ENCODE measurements at regions not wholly inside any gene's neighbourhood (a gene's known extent, or its start where the extent isn't known, plus 50 kb on each side); places are given as distances from the start of the nearest gene placed in this dataset.

DNA sequence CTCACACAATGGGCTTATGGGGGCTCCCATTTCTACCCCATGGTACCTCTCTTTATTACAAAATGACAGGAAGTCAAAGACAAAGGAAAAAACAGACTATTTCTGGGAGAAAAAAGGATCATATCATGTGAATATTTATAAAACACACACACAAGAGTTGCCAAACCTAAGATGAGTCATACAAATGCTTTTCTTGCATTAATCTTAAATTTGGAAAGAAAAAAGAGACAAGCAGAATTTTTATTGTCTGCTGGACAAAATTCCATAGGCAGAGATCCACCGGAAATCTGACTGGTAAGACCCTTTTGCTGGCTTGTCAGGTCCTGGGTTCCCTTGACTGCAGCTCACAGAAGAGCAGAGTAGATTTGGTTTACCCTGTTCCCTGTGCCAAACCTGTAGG is 1732.3 kb upstream of the PIK3C3 start:
- no peak overlapping the region for H3K4me3 ChIP-seq (ENCODE audit: low read length in 2 of 2)
- no peaks in the 10 kb centered on the region for H3K36me3 ChIP-seq (ENCODE audit: control insufficient read depth in 2 of 2, insufficient read depth in 2 of 2, low read length in 2 of 2)
- no peak overlapping the region for H3K9ac ChIP-seq (ENCODE audit: low read length in 2 of 2)
- H3K27ac ChIP-seq (ENCODE audit: low read length): no peak overlapping the region
- H3K9me3 ChIP-seq (ENCODE audit: control insufficient read depth in 2 of 2, low read length in 2 of 2): no peaks in the 10 kb centered on the region
- H3K4me1 ChIP-seq (ENCODE audit: control insufficient read depth, insufficient read depth, low read length): no peaks in the 10 kb centered on the region
- H3K27me3 ChIP-seq (ENCODE audit: control insufficient read depth in 1 of 2, insufficient read depth in 2 of 2, low read length in 2 of 2): no peaks in the 10 kb centered on the region

DNA sequence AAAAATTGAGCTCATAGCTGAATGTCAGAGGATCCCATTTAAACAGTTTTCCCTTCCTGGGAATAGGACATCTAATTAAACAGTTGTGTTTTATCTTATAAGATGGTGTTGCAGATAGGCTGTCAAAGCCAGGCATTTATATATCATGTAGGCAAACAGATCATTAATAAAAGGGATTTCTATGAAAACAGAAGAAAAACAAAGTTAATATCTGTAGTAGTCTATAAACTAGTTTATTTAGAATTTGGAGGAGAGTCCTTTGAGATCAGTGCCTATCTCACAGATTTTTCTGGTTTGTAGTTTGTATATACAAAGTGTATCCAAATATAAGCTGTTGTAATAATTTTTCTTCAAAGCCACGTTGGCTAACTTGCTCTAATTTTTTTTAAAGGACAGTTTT is 1738.2 kb upstream of the PIK3C3 start:
- Histone ChIP-seq H3K36me3 (ENCODE audit: control insufficient read depth in 2 of 2, insufficient read depth in 2 of 2, low read length in 2 of 2) (no peaks in the 10 kb centered on the region), H3K9me3 (ENCODE audit: control insufficient read depth in 2 of 2, low read length in 2 of 2) (no peaks in the 10 kb centered on the region), H3K9ac (ENCODE audit: low read length in 2 of 2) (no peak overlapping the region), H3K4me1 (ENCODE audit: control insufficient read depth, insufficient read depth, low read length) (no peaks in the 10 kb centered on the region), H3K4me3 (ENCODE audit: low read length in 2 of 2) (no peak overlapping the region), H3K27me3 (ENCODE audit: control insufficient read depth in 1 of 2, insufficient read depth in 2 of 2, low read length in 2 of 2) (no peaks in the 10 kb centered on the region), H3K27ac (ENCODE audit: low read length) (no peak overlapping the region)

DNA sequence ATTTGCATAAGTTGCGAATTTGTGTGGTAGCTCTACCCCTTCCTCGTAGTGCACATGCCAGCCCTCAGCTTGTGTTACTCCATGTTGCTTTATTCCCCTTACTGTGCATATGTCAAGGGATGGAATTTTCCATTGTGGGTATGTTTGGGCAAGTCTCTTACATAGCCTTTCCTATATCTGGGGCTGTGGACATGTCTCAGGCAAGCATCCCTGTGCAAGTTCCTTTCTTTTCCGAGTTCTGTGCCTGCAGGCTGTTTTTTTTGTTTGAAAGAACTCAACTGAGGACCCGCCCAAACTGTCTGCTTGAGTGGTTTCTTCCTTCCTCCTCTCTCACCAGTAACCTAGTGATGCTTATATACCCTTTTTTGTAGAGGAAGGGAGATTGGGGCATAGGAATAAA is 1739.1 kb upstream of the PIK3C3 start:
- H3K4me3 ChIP-seq (ENCODE audit: low read length in 2 of 2): no peak overlapping the region
- H3K9me3 ChIP-seq (ENCODE audit: control insufficient read depth in 2 of 2, low read length in 2 of 2): no peaks in the 10 kb centered on the region
- H3K4me1 ChIP-seq (ENCODE audit: control insufficient read depth, insufficient read depth, low read length): no peaks in the 10 kb centered on the region
- no peak overlapping the region for H3K27ac ChIP-seq (ENCODE audit: low read length)
- H3K36me3 ChIP-seq (ENCODE audit: control insufficient read depth in 2 of 2, insufficient read depth in 2 of 2, low read length in 2 of 2): no peaks in the 10 kb centered on the region
- H3K9ac ChIP-seq (ENCODE audit: low read length in 2 of 2): no peak overlapping the region
- H3K27me3 ChIP-seq (ENCODE audit: control insufficient read depth in 1 of 2, insufficient read depth in 2 of 2, low read length in 2 of 2): no peaks in the 10 kb centered on the region

DNA sequence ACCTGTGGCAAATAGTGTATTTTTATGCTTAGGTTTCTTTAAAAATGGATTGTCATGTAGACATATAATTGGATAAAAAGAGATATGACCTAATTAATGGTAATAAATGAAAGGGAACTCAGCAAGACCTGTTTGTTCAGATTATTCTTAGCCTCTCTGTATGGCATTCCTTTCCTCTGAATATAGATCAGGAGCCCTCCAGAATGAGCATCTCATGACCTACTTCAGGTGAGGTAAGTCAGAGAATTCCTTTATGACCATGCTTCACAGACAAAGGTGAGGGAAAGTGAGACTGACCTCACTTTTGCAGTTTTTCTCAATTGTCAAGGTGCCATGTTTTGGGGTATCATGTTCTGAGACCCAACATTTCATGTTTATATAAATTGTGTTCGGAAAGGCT is 1744.3 kb upstream of the PIK3C3 start:
- Histone ChIP-seq H3K4me1 (ENCODE audit: control insufficient read depth, insufficient read depth, low read length) (no peaks in the 10 kb centered on the region), H3K9me3 (ENCODE audit: control insufficient read depth in 2 of 2, low read length in 2 of 2) (no peaks in the 10 kb centered on the region), H3K4me3 (ENCODE audit: low read length in 2 of 2) (no peak overlapping the region), H3K36me3 (ENCODE audit: control insufficient read depth in 2 of 2, insufficient read depth in 2 of 2, low read length in 2 of 2) (no peaks in the 10 kb centered on the region), H3K27me3 (ENCODE audit: control insufficient read depth in 1 of 2, insufficient read depth in 2 of 2, low read length in 2 of 2) (no peaks in the 10 kb centered on the region), H3K27ac (ENCODE audit: low read length) (no peak overlapping the region), H3K9ac (ENCODE audit: low read length in 2 of 2) (no peak overlapping the region)

DNA sequence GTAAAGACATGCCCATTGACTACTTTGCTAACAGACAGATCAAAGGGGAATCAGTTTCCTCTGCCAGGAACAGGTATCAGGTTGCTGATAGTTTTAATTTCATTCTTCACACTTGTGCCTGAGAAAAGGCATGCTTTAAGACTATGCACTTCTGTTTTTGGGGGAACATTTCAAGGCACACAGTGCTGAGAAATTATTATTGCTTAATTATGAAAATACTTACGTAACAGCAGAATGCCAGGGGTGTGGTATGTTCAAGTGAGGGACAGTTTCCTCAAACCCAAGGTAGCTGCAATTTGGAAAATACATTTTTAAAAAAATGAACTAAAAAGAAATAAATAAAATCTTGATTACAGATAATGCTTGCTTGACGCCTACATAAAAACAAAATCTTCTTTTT is 1746.1 kb upstream of the PIK3C3 start:
- H3K4me1 ChIP-seq (ENCODE audit: control insufficient read depth, insufficient read depth, low read length): no peaks in the 10 kb centered on the region
- H3K9me3 ChIP-seq (ENCODE audit: control insufficient read depth in 2 of 2, low read length in 2 of 2): no peaks in the 10 kb centered on the region
- no peaks in the 10 kb centered on the region for H3K36me3 ChIP-seq (ENCODE audit: control insufficient read depth in 2 of 2, insufficient read depth in 2 of 2, low read length in 2 of 2)
- no peaks in the 10 kb centered on the region for H3K27me3 ChIP-seq (ENCODE audit: control insufficient read depth in 1 of 2, insufficient read depth in 2 of 2, low read length in 2 of 2)
- H3K9ac ChIP-seq (ENCODE audit: low read length in 2 of 2): no peak overlapping the region
- H3K27ac ChIP-seq (ENCODE audit: low read length): no peak overlapping the region
- H3K4me3 ChIP-seq (ENCODE audit: low read length in 2 of 2): no peak overlapping the region

DNA sequence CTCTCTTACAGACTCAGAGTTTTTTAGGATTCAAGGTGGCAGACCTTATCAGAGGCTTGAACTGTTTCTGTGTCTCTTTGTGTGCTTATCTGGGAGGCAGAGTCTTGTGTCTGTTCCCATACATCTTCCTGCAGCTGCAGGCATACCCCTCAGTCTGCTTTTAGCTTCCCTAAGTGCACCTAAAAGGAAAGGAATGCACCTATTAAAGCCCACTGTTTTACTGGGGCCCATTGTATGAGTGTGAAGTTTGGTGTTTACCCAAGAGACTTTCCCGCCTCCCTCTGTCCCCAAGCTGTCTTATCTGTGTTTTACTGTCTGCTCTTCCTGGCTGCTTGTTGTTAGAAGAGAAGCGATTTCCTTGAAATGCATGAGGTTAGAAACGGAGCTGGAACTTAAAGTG is 1757.3 kb upstream of the PIK3C3 start:
- Histone ChIP-seq H3K4me3 (ENCODE audit: low read length in 2 of 2) (no peak overlapping the region), H3K4me1 (ENCODE audit: control insufficient read depth, insufficient read depth, low read length) (no peaks in the 10 kb centered on the region), H3K9ac (ENCODE audit: low read length in 2 of 2) (no peak overlapping the region), H3K9me3 (ENCODE audit: control insufficient read depth in 2 of 2, low read length in 2 of 2) (no peaks in the 10 kb centered on the region), H3K27ac (ENCODE audit: low read length) (no peak overlapping the region), H3K27me3 (ENCODE audit: control insufficient read depth in 1 of 2, insufficient read depth in 2 of 2, low read length in 2 of 2) (no peaks in the 10 kb centered on the region), H3K36me3 (ENCODE audit: control insufficient read depth in 2 of 2, insufficient read depth in 2 of 2, low read length in 2 of 2) (no peaks in the 10 kb centered on the region)

DNA sequence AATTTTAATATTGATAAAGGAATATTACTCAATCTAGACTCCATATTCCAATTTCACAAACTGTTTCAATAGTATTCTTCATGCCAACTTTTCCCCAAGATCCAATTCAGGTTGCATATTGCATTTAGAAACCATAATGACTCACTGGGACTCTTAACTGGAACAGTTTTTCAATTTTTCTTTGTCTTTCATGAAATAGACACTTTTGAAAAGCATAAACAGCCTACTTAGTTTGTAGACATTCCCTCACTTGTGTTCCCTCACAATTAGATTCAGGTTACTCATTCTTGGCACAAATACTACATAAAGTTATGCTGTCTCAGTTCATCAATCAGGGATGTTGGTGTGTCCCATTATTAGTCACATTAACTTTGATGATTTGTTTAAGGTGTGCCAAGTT is 1768.4 kb upstream of the PIK3C3 start:
- H3K4me3 ChIP-seq (ENCODE audit: low read length in 2 of 2): no peak overlapping the region
- H3K27ac ChIP-seq (ENCODE audit: low read length): no peak overlapping the region
- no peaks in the 10 kb centered on the region for H3K9me3 ChIP-seq (ENCODE audit: control insufficient read depth in 2 of 2, low read length in 2 of 2)
- H3K4me1 ChIP-seq (ENCODE audit: control insufficient read depth, insufficient read depth, low read length): no peaks in the 10 kb centered on the region
- H3K9ac ChIP-seq (ENCODE audit: low read length in 2 of 2): no peak overlapping the region
- H3K27me3 ChIP-seq (ENCODE audit: control insufficient read depth in 1 of 2, insufficient read depth in 2 of 2, low read length in 2 of 2): no peaks in the 10 kb centered on the region
- H3K36me3 ChIP-seq (ENCODE audit: control insufficient read depth in 2 of 2, insufficient read depth in 2 of 2, low read length in 2 of 2): no peaks in the 10 kb centered on the region

DNA sequence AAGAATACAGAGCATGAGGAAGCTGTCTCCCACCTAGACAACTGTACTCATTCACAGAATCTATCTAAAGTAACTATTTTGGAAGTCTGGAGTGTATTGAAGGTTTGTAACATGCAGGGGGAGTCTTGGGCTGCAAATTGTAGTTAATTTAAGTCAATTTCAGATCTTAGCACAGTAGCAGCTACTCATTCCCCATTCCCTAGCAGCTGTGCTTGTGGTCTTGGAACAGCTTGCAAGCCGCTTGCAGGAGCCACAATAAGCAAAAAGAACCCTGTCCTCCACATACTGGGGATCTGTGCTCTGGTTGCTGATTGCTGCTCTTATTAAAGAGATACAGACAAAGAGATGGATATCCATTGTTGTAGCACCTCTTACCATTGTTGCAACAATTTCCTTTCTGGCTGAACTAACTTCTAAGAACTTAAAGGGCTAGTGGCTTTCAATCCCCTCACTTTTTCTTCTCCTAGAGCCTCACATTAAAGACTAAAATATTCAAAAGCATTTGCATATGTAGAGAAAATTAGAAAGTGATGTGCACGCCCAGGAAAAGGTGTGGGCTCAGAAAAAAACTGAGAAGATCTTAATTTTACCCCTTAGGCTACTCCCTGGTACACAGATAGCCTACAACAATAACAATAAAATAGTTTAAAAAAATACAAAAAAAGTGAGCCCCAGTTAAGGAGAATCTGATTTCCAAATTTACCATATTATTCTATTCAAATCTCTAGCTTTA is 1775.1 kb upstream of the PIK3C3 start:
- no peaks in the 10 kb centered on the region for H3K9me3 ChIP-seq (ENCODE audit: control insufficient read depth in 2 of 2, low read length in 2 of 2)
- no peak overlapping the region for H3K9ac ChIP-seq (ENCODE audit: low read length in 2 of 2)
- no peaks in the 10 kb centered on the region for H3K27me3 ChIP-seq (ENCODE audit: control insufficient read depth in 1 of 2, insufficient read depth in 2 of 2, low read length in 2 of 2)
- no peak overlapping the region for H3K27ac ChIP-seq (ENCODE audit: low read length)
- H3K4me1 ChIP-seq (ENCODE audit: control insufficient read depth, insufficient read depth, low read length): no peaks in the 10 kb centered on the region
- H3K4me3 ChIP-seq (ENCODE audit: low read length in 2 of 2): no peak overlapping the region
- H3K36me3 ChIP-seq (ENCODE audit: control insufficient read depth in 2 of 2, insufficient read depth in 2 of 2, low read length in 2 of 2): no peaks in the 10 kb centered on the region

DNA sequence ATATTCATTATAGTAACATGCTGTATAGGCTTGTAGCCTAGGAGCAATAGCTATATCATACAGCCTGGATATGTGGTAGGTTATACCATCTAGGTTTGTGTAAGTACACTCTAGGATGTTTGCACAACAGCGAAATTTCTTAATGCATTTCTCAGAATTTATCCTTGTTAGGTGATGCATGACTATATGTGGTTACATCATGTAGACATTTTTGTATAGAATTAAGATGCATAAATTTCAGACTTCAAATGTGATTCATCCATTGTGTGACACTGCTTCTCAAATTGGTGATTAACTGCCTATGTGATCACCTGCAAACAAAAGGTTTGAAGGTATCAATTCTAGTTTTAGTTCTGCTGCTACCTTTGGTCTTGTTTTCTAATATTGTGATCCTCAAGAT is 1787.0 kb upstream of the PIK3C3 start:
- no peak overlapping the region for H3K9ac ChIP-seq (ENCODE audit: low read length in 2 of 2)
- no peaks in the 10 kb centered on the region for H3K4me1 ChIP-seq (ENCODE audit: control insufficient read depth, insufficient read depth, low read length)
- no peak overlapping the region for H3K4me3 ChIP-seq (ENCODE audit: low read length in 2 of 2)
- H3K36me3 ChIP-seq (ENCODE audit: control insufficient read depth in 2 of 2, insufficient read depth in 2 of 2, low read length in 2 of 2): no peaks in the 10 kb centered on the region
- H3K27me3 ChIP-seq (ENCODE audit: control insufficient read depth in 1 of 2, insufficient read depth in 2 of 2, low read length in 2 of 2): no peaks in the 10 kb centered on the region
- no peaks in the 10 kb centered on the region for H3K9me3 ChIP-seq (ENCODE audit: control insufficient read depth in 2 of 2, low read length in 2 of 2)
- no peak overlapping the region for H3K27ac ChIP-seq (ENCODE audit: low read length)

DNA sequence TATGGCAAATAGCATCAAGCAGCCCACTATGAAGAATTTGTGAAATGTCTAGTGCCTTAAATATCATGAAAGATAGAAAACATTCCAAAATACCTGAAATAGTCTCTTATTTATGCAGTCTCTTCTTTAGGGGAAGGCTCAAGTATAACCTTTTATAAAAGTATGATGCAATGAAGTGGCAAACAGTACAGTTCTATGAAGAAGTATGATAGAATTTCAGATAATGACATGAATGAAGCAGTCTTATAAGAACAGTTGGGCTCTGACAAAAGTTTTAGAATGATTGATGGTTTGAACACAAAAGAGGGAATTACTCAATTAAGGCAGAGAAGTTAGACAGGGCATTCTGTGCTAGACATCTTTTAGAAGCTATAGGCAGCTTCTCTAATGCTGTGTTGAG is 1791.8 kb upstream of the PIK3C3 start:
- H3K27me3 ChIP-seq (ENCODE audit: control insufficient read depth in 1 of 2, insufficient read depth in 2 of 2, low read length in 2 of 2): no peaks in the 10 kb centered on the region
- no peak overlapping the region for H3K4me3 ChIP-seq (ENCODE audit: low read length in 2 of 2)
- H3K27ac ChIP-seq (ENCODE audit: low read length): no peak overlapping the region
- no peaks in the 10 kb centered on the region for H3K4me1 ChIP-seq (ENCODE audit: control insufficient read depth, insufficient read depth, low read length)
- no peak overlapping the region for H3K9ac ChIP-seq (ENCODE audit: low read length in 2 of 2)
- H3K9me3 ChIP-seq (ENCODE audit: control insufficient read depth in 2 of 2, low read length in 2 of 2): no peaks in the 10 kb centered on the region
- H3K36me3 ChIP-seq (ENCODE audit: control insufficient read depth in 2 of 2, insufficient read depth in 2 of 2, low read length in 2 of 2): no peaks in the 10 kb centered on the region

DNA sequence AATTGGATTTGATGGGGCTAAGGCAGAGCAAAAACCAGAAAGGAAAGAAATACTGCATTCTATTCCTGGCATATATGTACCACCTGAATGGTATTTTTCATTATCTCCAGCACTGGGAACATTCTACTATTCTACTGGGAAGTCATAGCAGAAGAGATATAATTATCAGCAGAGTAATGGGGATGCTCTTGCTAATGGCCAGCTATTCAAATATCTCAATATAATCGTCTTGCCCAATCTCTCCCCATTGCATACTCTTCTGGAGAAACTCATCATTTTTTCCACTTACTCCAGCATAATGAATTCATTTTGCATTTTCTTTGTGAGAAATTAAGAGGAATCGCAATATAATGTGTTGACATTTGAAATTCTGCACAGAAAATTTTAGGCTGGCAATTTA is 1794.7 kb upstream of the PIK3C3 start:
- Histone ChIP-seq H3K36me3 (ENCODE audit: control insufficient read depth in 2 of 2, insufficient read depth in 2 of 2, low read length in 2 of 2) (no peaks in the 10 kb centered on the region), H3K27ac (ENCODE audit: low read length) (no peak overlapping the region), H3K27me3 (ENCODE audit: control insufficient read depth in 1 of 2, insufficient read depth in 2 of 2, low read length in 2 of 2) (no peaks in the 10 kb centered on the region), H3K4me3 (ENCODE audit: low read length in 2 of 2) (no peak overlapping the region), H3K4me1 (ENCODE audit: control insufficient read depth, insufficient read depth, low read length) (no peaks in the 10 kb centered on the region), H3K9me3 (ENCODE audit: control insufficient read depth in 2 of 2, low read length in 2 of 2) (no peaks in the 10 kb centered on the region), H3K9ac (ENCODE audit: low read length in 2 of 2) (no peak overlapping the region)

All from stomach smooth muscle (tissue), 2 donors.